ENCODE measurements at regions not wholly inside any gene's neighbourhood (a gene's known extent, or its start where the extent isn't known, plus 50 kb on each side); places are given as distances from the start of the nearest gene placed in this dataset.
"Not testable (repeated sequence)": the region's sequence is repeated elsewhere in the genome, so short reads cannot be mapped to it uniquely, and the experiment has no call there.

GRCh38 chr4:130767384-130767783 is 1671.4 kb downstream of the C4orf33 start:
- not testable (repeated sequence) for TF ChIP-seq POLR2A, CTCF (IDR thresholded peaks at IDR 0.05)
